ENCODE measurements at regions not wholly inside any gene's neighbourhood (a gene's known extent, or its start where the extent isn't known, plus 50 kb on each side); places are given as distances from the start of the nearest gene placed in this dataset.
A peak's percentile ranks its signal among the peaks of the same experiment; 100 is the strongest.

GRCh38 chr18:5632041-5632440, 88.2 kb upstream of the EPB41L3 start:
- no peak for ATAC-seq

DNA sequence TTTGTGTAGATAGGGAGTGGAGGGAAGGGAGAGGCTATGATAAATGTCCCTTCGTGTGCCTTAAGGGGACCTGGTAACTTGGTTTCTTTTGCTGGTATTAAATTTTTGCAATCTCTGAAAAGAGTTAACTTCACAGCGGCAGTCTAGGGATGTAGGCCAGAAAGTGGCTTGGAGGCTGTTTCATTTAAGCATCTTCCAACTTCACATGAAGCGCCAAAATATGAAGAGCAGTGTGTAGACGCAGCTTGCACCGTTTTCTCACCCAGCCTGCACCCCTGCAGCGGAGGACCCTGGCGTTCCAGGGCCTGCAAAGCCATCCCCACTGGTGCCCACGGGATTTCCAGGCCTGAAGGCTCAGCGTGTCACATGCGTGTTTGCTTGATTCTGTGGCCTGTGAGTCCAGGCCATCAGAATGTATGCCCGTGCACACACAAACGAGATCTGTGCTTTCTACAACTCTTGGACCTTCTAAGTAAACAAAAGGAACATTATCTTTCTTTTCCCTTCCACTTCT, 87.2 kb upstream of the EPB41L3 start:
- no peak for ATAC-seq

DNA sequence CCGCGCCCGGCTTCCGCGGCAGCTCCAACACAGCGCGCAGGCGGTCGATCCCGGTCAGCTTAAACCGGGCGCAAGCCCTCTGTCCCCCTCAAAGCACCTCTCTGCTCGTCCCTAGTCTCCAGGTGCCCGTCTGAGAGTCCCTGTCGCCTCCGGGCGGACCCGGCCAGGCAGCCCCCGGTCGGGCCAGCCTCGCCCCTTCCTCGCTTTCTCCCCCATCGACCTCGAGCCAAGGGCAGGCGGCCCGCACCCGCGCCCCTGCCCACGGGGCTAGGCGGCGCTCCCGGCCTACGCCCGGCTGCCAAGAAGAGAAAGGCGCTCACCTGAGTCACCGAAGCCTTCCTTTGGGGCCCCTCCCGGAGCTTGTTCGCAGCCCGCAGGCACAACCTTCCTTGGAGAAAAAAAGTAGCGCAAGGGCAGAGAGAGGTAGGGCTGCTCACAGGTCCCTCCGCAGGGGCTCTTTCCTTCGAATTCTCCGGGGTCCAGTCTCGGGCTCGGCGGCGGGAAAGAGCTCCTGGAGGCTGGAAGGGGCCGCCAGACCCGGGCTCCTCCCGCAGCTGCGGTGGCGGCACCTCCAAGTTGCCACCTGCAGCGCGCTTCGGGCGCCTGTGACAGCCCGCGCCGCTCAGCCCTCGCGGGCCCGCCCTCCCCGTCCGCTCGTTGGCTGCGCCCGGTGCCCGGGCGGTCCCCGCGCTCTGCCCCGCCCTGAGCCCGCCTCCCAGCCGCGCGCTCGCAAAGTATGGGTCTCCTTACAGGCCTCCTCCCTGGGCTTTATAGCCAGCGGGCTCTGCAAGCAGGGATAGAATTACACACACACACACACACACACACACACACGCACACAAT, 86.5 kb upstream of the EPB41L3 start:
- ATAC-seq = peak; percentile 91

DNA sequence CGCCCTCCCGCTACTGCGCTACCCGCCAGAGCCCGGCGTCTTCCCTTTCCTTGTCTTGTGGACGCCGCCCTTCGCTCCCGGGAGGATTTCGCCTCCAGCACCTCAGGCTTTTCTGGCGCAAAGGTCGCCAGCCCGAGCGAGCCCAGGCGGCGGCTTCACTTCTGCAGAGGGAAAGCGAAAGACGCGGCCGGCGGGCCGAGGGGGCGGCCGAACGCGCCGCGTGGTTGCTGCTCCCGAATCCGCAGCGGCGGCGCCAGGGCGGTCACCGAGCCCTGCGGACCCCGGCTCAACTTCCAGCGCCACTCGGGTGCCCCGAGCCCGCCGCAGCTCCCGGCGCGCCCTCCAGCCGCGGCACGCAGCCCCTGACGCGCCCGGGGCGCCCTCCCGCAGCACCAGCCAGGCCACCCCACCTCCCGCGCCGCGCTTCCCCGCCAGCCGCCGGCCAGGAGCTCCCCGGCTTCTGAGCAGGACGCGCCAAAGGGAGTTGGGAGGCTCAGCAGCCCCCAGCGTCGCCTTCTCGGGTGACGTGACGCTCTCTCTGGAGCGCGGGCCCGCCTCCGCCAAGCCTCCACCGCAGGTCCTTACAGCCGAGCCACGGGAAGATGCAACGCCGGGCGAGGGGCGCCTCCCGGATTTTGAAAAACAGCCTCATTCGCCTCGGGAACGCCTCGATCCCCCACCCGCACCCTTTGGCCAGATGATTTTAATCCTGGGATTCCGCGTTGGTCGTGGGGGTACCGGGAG, 84.9 kb upstream of the EPB41L3 start:
- ATAC-seq = no peak

- no peak for ATAC-seq
These were observed 84.1 kb upstream of the EPB41L3 start for GRCh38 chr18:5627776-5628511.

- no peak for ATAC-seq
These were observed 82.5 kb upstream of the EPB41L3 start for GRCh38 chr18:5626130-5626880.

DNA sequence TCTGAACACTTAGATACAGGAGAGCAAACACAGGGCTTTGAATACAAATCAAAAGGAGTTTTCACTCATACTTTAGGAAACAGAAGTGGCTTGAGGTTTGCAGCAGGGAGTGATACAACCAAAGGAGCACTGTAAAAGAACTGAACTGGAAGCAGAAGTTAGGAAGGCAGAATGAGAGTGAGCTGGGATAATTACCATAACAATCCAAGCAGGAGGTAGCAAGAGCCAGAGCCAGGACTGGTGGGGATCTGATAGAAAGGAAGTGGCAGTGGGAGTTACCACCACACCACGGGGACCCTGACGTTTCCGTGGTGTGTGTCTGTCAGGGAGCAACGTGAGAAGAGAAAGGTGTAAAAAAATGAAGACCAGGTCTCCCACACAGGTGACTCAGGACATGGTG, 81.3 kb upstream of the EPB41L3 start:
- ATAC-seq = no peak

DNA sequence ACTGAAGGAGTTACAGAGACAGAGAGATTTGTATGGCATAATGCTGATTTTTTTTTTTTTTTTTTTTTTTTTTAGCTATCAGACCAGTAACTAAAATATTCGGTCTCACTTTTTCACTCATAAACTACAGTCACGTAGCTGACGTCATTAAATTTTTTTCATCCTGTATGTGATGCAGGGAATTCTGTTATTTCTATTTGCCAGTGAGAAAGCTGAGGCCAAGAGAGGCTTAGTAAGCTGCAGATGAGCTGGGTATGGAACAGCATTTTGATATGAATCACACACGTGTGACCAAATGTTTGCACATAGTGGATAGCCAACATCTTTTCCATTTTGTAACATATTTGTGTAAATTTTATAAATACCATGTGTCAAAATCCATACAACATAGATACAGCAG, 79.1 kb upstream of the EPB41L3 start:
- ATAC-seq = no peak

GRCh38 chr18:5620289-5620688, 76.5 kb upstream of the EPB41L3 start:
- no peak for ATAC-seq

DNA sequence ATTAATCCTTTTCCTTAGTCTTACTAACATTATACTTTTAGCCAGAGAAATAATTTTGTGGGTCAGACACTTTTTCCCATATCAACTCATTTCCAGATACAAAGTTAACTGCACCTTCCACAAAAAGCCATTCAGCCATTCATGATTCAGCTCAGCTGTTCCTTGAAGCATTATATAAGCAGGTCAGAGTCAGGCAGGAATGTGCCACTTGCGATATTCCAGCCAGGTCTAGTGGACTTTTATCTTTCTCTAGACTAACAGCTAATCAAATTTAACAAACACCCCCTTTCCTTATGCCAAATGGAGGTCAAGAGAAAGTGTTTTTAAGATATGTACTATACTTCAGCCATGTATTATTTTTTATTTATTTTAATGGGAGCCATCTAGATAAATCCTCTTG, 75.6 kb upstream of the EPB41L3 start:
- ATAC-seq = no peak

DNA sequence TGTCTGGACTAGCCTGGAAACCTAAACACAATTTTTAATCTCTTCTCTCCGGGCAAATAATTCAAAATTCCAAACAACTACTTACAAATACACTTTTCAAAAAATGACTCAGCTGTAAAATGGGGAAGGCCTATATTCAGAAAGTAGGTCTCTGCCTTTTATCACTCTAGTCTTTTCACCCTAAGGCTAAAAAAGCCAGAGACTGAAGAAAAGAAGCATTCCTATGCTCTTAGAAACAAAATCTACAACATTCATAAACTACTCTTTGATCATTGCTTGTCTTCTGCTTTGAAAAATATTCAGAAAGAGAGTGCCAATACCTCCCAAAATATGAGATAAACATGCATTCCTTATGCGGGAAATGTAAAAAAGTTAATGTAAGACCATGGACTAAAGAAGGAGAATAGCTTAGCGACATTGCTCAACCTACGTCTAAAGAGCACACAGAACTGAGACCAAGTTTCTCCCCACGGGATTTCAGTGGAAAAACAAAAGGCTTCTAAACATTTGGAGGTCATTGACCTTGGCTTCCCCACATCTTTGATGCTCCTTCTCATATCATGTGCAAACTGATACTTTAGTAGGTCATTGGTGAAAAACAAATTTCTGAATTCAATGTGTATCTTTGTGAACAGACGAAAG, 74.4 kb upstream of the EPB41L3 start:
- ATAC-seq = no peak

- no peak for ATAC-seq
These were observed 67.4 kb upstream of the EPB41L3 start for GRCh38 chr18:5611221-5611620.

- no peak for ATAC-seq
These were observed 65.0 kb upstream of the EPB41L3 start for GRCh38 chr18:5608846-5609245.

DNA sequence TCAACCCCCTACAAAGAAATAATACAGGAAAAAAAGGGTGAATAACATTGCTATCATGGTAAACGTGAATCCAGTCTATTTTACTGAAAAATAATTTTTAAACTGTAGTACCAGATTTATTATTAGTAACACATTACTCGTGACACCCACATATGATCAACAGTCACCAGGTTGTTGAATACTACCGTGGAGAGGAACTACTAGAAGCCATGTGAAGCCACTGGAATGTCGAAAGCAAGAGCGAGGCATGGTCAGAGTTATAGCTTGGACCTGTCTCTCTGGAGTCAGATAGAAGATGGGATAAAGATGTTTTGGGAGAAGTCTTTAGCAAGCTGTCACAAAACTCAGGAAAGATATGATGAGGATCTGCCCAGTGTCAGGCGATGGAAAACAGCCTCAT, 63.2 kb upstream of the EPB41L3 start:
- no peak for ATAC-seq

- no peak for ATAC-seq
These were observed 61.0 kb upstream of the EPB41L3 start for GRCh38 chr18:5604778-5605177.

DNA sequence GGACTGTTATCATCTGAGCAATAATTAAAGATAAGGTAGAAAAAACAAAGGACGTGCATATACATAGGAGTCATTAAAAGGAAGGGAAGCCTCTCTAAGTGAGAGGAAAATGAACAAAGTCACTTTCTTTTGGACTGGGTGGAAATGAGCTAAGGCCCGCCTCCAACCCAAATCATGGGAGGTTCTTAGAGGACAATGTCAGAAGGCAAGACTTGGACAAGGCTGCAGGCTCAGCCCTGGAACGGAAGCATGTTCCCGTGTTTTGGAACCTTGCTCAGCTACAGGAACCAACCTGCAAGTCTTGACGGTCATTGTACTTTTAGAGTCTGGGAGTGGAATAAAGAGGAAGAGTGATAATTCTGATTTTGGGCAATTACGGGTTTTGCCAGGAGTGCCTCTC, 59.4 kb upstream of the EPB41L3 start:
- peak; percentile 55 for ATAC-seq

DNA sequence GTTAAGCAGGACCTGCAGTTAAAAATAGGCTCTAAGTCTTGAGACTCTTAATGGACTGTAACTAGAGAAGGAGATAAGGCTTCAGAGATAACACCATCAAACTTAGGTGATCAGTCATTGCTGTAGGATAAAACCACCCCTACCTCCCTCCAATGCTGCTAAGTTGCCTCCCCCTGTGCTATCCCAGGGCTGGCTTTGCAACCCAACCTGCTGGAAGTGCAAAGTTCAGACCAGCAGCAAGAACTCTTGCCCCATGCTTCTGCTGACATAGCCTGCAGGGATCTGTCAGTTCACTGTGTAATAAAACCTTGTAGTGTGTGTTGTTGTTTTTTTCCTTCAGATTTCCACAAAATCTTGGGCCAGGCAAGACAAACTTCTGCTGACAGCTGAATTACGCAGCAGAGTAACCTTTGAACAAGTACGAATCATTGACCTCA, 57.4 kb upstream of the EPB41L3 start:
- no peak for ATAC-seq

- ATAC-seq = no peak
These were observed 56.7 kb upstream of the EPB41L3 start for GRCh38 chr18:5600378-5601071.

GRCh38 chr18:5596585-5596984, 52.8 kb upstream of the EPB41L3 start:
- no peak for ATAC-seq
